ENCODE measurements at regions not wholly inside any gene's neighbourhood (a gene's known extent, or its start where the extent isn't known, plus 50 kb on each side); places are given as distances from the start of the nearest gene placed in this dataset.
A peak's percentile ranks its signal among the peaks of the same experiment; 100 is the strongest.

- in situ Hi-C loops (cut with MboI) = no loop called here
- CTCF ChIA-PET (ENCODE audit: low intra/inter-chr PET ratio) = no interaction called here
- FAIRE-seq = no peak
These were observed 228.1 kb downstream of the BAMBI start for GRCh38 chr10:28905371-28905770.

More at GRCh38 chr10:28905371-28905770, 228.1 kb downstream of the BAMBI start:
- peaks cover 4 to 12% of the 10 kb centered on the region in 2 experiments; a peak in 3 of 5 replicates for H3K4me1 ChIP-seq (replicated peaks in 1 of 2; ENCODE audit: control insufficient read depth in 2 of 2, insufficient read depth in 2 of 2, low read length in 2 of 2)
- WGBS (ENCODE audit: insufficient coverage, low coverage, missing lambda C conversion rate) = 51% methylated on average over 5 of the region's 5 CpGs
- POLR2A ChIA-PET = no interaction called here
- intact Hi-C loops (cut with micrococcal nuclease) = no loop called here
- no peak overlapping the region for H3K9ac ChIP-seq (ENCODE audit: insufficient read depth in 1 of 2, low read depth in 2 of 2, low read length in 2 of 2)
- H3K36me3 ChIP-seq (ENCODE audit: control insufficient read depth, insufficient read depth, low read length) = no peaks in the 10 kb centered on the region
- no peak for DNase-seq (ENCODE audit: extremely low read depth in 1 of 4, low spot score in 3 of 4)
- H3K27me3 ChIP-seq (ENCODE audit: control insufficient read depth in 2 of 2, insufficient read depth in 2 of 2, low read length in 2 of 2) = no peaks in the 10 kb centered on the region
- ATAC-seq = no peak
- H2AFZ ChIP-seq (ENCODE audit: low read depth, low read length) = peak overlapping the region; percentile 87
- no peaks in the 10 kb centered on the region for H3K9me1 ChIP-seq (ENCODE audit: control insufficient read depth, insufficient read depth, low read length)
- no peak overlapping the region for H3K27ac ChIP-seq (ENCODE audit: extremely low read depth, low read depth, low read length)
- no peaks in the 10 kb centered on the region for H3K79me2 ChIP-seq (ENCODE audit: control insufficient read depth, insufficient read depth, low read length)
- H3K4me2 ChIP-seq (ENCODE audit: insufficient read depth, low read length) = no peak overlapping the region
- TF ChIP-seq POLR2G (IDR thresholded peaks at IDR 0.05; ENCODE audit: low read depth, low read length) (no peak), ZNF512 (tag; IDR thresholded peaks at IDR 0.05) (no peak), ZNF589 (CRISPR knock-in tag; IDR thresholded peaks at IDR 0.05; ENCODE audit: low read depth) (no peak), PHF21A (IDR thresholded peaks at IDR 0.05; ENCODE audit: borderline replicate concordance, low read depth) (no peak), MEF2D (tag; conservative IDR thresholded peaks at IDR 0.05; ENCODE audit: low read depth) (no peak), TBP (optimal IDR thresholded peaks at IDR 0.05; ENCODE audit: low read depth, low read length) (no peak), BMI1 (IDR thresholded peaks at IDR 0.05; ENCODE audit: low read length) (no peak), FOXP4 (CRISPR knock-in tag; IDR thresholded peaks at IDR 0.05; ENCODE audit: borderline replicate concordance) (no peak)
- H3K4me3 ChIP-seq = no peak overlapping the region
- H4K20me1 ChIP-seq (replicated peaks; ENCODE audit: control insufficient read depth, insufficient read depth, low read length) = no peaks in the 10 kb centered on the region
- BruUV-seq (replicated peaks) = no TSS peak
- H3K9me3 ChIP-seq (replicated peaks; ENCODE audit: control insufficient read depth, insufficient read depth, low read depth, low read length) = no peaks in the 10 kb centered on the region
